NCI-H446 treated with DMSO at 0.1 percent for 48 hours (cell line): ENCODE measurements at regions not wholly inside any gene's neighbourhood (a gene's known extent, or its start where the extent isn't known, plus 50 kb on each side); places are given as distances from the start of the nearest gene placed in this dataset.

Experiments
- DNase-seq: peaks from one replicate; lab custom pipeline; 2025; lab: John Stamatoyannopoulos, UW

- DNase-seq, result no peak
These were observed 403.6 kb upstream of the ANXA10 start for GRCh38 chr4:167688660-167689142.

- no peak for DNase-seq
These were observed 389.9 kb upstream of the ANXA10 start for GRCh38 chr4:167702391-167702790.

GRCh38 chr4:167711517-167711916 is 380.8 kb upstream of the ANXA10 start:
- no peak for DNase-seq

GRCh38 chr4:167713756-167714155 is 378.6 kb upstream of the ANXA10 start:
- no peak for DNase-seq

GRCh38 chr4:167715176-167715575 is 377.2 kb upstream of the ANXA10 start:
- DNase-seq, result no peak

GRCh38 chr4:167717495-167717894 is 374.8 kb upstream of the ANXA10 start:
- no peak for DNase-seq

- no peak for DNase-seq
These were observed 370.5 kb upstream of the ANXA10 start for GRCh38 chr4:167721617-167722486.

- no peak for DNase-seq
These were observed 369.9 kb upstream of the ANXA10 start for GRCh38 chr4:167722487-167722808.

GRCh38 chr4:167724941-167725340 is 367.4 kb upstream of the ANXA10 start:
- no peak for DNase-seq

- DNase-seq, result no peak
These were observed 361.6 kb upstream of the ANXA10 start for GRCh38 chr4:167730769-167731168.

GRCh38 chr4:167745024-167745687 is 347.2 kb upstream of the ANXA10 start:
- no peak for DNase-seq

- no peak for DNase-seq
These were observed 325.1 kb upstream of the ANXA10 start for GRCh38 chr4:167767281-167767680.

GRCh38 chr4:167774646-167775045 is 317.7 kb upstream of the ANXA10 start:
- DNase-seq, result no peak

GRCh38 chr4:167775375-167775774 is 317.0 kb upstream of the ANXA10 start:
- DNase-seq, result peak; percentile 40

GRCh38 chr4:167779280-167779679 is 313.1 kb upstream of the ANXA10 start:
- DNase-seq, result no peak

GRCh38 chr4:167779864-167780263 is 312.5 kb upstream of the ANXA10 start:
- no peak for DNase-seq

- peak; percentile 82 for DNase-seq
These were observed 307.5 kb upstream of the ANXA10 start for GRCh38 chr4:167784826-167785225.

GRCh38 chr4:167785523-167785922 is 306.8 kb upstream of the ANXA10 start:
- no peak for DNase-seq

GRCh38 chr4:167786504-167786903 is 305.8 kb upstream of the ANXA10 start:
- DNase-seq, result no peak

- DNase-seq, result no peak
These were observed 305.1 kb upstream of the ANXA10 start for GRCh38 chr4:167787231-167787630.

GRCh38 chr4:167802463-167803212 is 289.7 kb upstream of the ANXA10 start:
- DNase-seq, result no peak

GRCh38 chr4:167811958-167812357 is 280.4 kb upstream of the ANXA10 start:
- no peak for DNase-seq

GRCh38 chr4:167826281-167826680 is 266.1 kb upstream of the ANXA10 start:
- DNase-seq, result no peak
